Left hindlimb (tissue), 1 donor: ENCODE measurements at regions not wholly inside any gene's neighbourhood (a gene's known extent, or its start where the extent isn't known, plus 50 kb on each side); places are given as distances from the start of the nearest gene placed in this dataset.
A peak's percentile ranks its signal among the peaks of the same experiment; 100 is the strongest.
"Not testable (repeated sequence)": the region's sequence is repeated elsewhere in the genome, so short reads cannot be mapped to it uniquely, and the experiment has no call there.

Experiments
- DNase-seq: peaks from one replicate; pipeline ENCODE4 v3.0.0-alpha.2; 2018

GRCh38 chr15:46892621-46893160, 824.6 kb upstream of the SEMA6D start:
- no peak for DNase-seq

DNA sequence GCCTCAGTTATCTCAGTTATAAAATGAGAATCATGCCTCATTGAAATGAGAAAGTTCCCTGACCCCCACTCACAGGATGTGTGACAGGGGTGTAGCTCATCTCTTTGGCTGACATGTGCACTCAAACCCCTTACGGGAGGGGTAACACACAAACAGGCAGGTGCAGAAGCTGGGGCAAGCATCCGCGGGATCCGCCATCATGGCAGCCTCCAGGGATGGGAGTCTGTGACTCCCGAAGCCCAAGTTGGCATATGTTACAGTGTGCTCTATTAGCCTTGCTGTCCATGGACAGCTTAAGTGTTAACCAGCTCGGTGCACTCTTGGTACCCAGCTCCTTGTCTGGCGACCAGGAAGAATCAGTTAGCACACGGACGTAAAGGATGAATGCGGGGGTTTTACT, 822.7 kb upstream of the SEMA6D start:
- DNase-seq, result no peak

GRCh38 chr15:46897266-46897665, 820.0 kb upstream of the SEMA6D start:
- no peak for DNase-seq

DNA sequence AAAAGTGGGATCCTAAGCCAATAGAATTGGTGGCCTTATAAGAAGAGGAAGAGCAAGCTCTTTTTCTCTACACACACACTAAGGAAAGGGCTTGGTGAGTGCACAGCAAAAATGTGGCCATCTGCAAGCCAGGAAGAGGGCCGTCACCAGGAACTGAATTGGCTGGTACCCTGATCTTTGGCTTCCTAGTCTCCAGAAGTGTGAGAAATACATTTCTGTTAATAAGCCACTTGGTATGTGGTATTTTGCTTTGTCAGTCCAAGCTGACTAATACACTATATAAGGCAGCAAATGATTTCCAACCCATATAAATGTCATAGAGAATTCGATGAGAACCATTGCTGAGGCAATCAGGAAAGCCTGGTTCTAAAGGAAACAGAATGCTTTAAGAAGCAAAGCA, 816.3 kb upstream of the SEMA6D start:
- DNase-seq, result no peak

- DNase-seq, result no peak
Measured at GRCh38 chr15:46917721-46918252, 799.5 kb upstream of the SEMA6D start.

GRCh38 chr15:46918462-46919140, 798.7 kb upstream of the SEMA6D start:
- DNase-seq, result no peak

DNA sequence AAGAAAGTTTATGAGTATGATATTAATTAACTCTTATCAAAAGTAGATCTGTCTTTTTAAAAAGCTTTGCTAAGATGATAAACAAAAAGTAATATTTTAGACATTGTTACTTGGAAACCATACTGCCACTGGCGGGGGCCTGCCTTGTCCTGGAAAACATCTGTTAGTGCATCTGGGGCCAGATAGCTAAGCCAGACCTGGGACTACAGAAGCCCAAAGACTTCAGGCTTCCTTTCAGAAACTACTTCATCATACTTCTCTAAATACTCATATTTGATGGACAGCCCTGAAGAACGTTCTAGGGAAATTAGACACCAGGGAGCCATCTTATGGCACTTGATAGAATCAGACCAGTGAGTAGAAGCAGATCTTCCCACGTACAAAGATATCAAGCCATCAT, 795.4 kb upstream of the SEMA6D start:
- no peak for DNase-seq

DNA sequence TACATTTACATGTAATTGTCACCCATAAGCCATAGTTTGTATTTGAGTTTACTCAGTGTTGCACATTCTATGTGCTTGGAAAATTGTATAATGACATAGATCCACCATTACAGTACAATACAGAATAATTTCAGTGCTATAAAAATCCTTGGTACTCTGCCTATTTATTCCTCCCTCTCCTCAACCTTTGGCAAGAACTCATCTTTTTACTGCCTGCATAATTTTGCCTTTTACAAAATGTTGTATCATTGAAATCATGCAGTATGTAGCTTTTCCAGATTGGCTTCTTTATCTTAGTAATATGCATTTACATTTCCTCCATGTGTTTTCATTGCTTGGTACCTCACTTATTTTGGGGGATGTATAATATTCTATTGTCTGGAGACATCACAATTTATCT, 786.9 kb upstream of the SEMA6D start:
- no peak for DNase-seq

GRCh38 chr15:46933332-46933731, 784.0 kb upstream of the SEMA6D start:
- DNase-seq, result no peak

DNA sequence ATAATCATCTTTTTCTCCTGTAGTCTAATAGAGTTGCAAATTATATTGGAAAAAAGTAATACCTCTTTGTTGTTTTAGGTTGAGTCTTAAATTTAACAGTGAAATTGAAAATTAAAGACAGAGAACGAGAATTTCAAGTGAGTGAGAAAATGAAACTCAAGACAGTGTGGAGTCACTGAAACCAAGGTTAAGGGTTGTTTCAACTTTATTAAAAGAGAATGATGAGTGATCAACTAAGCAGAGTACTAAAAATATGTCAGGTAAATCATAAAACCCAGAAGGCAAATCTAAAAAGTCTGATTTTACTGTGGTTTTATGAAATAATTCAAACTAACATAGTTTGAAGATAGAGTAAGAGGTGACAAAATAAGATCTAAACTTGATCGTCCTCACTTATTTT, 782.5 kb upstream of the SEMA6D start:
- DNase-seq, result no peak

- DNase-seq, result no peak
Measured at GRCh38 chr15:46938169-46938568, 779.1 kb upstream of the SEMA6D start.

- DNase-seq, result no peak
Measured at GRCh38 chr15:46941241-46941640, 776.1 kb upstream of the SEMA6D start.

DNA sequence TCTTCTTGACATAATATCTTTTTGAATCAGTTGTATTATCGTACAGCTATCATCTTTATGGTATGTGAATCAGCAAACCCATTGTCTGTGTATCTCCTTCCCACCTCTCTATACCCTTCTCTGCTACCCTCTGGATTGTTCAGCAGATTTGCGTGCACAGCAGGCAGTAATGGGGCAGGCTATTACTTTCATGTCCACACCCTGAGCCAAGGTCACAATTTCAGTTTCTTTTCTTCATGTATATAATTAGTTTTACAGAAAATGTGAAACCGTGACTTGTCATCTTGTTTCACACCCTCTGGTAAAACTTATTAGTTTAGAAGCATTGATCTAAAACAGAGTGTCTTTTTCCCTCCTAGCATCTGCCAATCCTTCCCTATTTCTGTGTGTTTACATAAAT, 770.4 kb upstream of the SEMA6D start:
- DNase-seq, result no peak

DNA sequence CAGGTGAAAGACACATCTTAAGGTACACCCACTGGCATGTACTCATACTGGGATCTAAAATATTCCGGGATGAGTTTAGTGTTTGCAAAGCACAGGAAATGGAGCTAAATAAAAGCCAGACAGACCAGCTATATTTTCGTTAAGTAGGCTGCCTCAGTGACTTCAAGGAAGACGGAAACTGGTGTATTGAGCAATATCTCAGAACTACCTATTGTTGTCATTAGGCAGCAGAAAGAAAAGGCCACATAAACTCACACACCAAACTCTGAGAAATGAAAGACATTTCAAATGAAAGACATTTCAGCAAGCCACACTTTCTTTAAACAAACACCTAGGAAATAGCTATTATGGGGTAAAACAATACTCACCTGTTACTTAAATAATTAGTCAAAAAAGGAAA, 761.7 kb upstream of the SEMA6D start:
- DNase-seq, result no peak

- peak; percentile 40 for DNase-seq
Measured at GRCh38 chr15:46956456-46956855, 760.8 kb upstream of the SEMA6D start.

- no peak for DNase-seq
Measured at GRCh38 chr15:46956881-46957280, 760.4 kb upstream of the SEMA6D start.

- DNase-seq, result no peak
Measured at GRCh38 chr15:46960581-46960980, 756.7 kb upstream of the SEMA6D start.

- no peak for DNase-seq
Measured at GRCh38 chr15:46961795-46962194, 755.5 kb upstream of the SEMA6D start.

DNA sequence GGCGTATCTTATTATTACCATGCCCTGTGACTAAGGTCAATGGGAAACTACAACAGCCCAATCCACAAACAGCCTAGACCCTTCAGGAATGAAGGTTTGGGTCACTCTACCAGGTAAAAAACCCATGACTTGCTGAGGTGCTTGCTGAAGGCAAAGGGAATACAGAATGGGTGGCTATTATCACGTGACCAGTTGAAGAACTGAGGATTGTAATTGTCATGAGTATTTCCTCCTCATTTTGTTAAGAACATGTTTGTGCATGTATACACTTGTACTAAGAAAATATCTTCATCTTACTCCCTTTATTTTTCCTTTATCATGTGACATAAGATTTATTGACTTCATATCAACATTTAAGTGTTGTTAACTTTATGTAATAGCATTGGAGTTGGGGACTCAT, 729.2 kb upstream of the SEMA6D start:
- DNase-seq, result not testable (repeated sequence)

DNA sequence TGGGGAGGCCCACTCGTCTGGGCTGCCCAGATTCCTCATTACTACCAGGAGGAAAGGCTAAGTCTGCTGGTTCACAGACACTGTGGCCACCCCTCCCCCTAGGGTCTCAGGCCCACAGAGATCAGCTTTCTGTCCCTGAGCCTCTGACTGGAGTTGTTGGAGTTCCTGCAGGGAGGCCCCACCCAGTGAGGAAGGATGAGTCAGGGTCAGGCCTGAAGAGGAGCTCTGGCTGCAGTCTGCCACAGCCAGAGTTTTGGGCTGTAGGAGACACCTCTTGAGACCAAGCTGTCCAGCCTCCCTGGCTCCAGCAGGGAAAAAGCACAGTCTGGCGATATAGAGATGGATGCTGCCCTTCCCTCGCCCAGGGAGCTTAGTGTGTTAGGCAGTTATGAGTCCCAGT, 720.9 kb upstream of the SEMA6D start:
- DNase-seq, result no peak

DNA sequence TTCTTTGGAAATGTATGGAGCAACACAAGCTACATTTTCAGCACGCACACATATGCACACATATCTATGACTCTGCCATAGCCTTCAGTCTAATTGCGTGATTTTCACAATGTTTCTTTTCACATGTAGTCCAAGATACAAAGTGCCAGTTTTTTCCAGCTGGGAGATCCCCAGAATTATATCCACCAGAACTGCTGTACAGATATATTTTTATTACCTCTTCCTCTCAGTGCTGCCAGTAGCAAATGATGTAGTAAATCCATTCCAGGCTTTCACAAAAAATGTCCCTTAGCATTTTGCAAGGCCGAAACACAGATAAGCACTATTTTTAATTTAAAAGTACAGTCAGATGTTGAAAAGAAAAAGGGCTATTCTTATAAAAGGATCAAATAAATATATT, 719.8 kb upstream of the SEMA6D start:
- DNase-seq, result no peak

GRCh38 chr15:47003568-47003967, 713.7 kb upstream of the SEMA6D start:
- DNase-seq, result no peak

GRCh38 chr15:47013446-47013845, 703.9 kb upstream of the SEMA6D start:
- DNase-seq, result no peak

DNA sequence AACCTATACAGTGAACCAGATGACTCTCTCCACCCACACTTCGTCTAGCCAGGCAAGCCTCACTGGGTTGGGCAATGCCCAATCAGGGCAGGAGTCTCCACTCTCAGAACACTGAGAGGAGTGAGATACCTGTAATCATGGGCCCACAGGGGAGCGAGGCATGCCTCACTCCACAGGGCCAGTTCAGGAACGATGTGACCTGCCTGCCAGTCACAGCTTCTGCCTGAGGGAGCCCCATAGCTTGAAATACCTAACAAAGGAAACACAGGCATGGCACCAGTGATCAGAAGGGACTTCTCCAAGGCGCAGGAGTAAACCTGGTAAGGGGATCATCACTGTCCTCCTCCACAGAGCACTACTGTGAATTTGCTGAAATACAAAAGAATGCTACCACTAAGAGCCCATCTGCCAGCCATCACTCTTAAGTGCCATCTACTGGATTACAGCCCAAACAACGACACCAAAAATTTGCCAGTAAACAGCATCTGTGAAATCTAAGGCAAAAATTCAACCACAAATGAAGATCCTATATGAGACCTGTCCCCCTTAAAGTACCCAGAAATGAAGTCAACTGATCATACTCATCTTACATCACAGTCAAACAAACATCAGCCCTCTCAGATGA, 689.9 kb upstream of the SEMA6D start:
- no peak for DNase-seq
